ENCODE measurements at regions not wholly inside any gene's neighbourhood (a gene's known extent, or its start where the extent isn't known, plus 50 kb on each side); places are given as distances from the start of the nearest gene placed in this dataset.

DNA sequence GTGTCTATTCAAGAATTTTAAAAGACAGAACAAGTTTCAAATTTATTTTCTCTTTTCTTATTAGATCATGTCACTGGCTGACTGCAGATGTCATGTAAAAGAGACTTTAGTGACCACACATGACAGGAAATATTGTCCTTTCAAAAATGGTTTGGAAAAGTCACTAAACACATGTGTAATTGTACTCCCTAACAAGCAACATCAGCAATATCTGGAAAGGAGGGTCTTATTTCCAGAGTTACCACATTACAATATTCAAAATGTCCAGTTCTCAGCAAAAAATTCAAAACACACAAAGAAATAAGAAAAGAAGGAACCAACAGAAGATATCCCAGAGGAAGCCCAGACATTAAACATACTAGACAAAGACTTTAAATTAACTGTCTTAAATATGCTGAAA lies 197.1 kb downstream of the EN1 start:
- Histone ChIP-seq H3K4me3 (ENCODE audit: insufficient read length, low read depth) (no peak overlapping the region), H3K9me3 (ENCODE audit: insufficient read depth, low read length) (peaks cover 7% of the 10 kb centered on the region), H3K27me3 (ENCODE audit: insufficient read depth, insufficient read length) (no peaks in the 10 kb centered on the region), H3K9ac (ENCODE audit: insufficient read length, low read depth) (no peak overlapping the region), H3K36me3 (ENCODE audit: insufficient read depth, insufficient read length, low read length) (no peaks in the 10 kb centered on the region), H3K4me1 (ENCODE audit: insufficient read depth, insufficient read length) (no peaks in the 10 kb centered on the region)
- no peak for TF ChIP-seq YY1 (IDR thresholded peaks at IDR 0.05; ENCODE audit: insufficient read depth, insufficient read length)
- no peak for TF ChIP-seq SUZ12 (IDR thresholded peaks at IDR 0.05; ENCODE audit: extremely low read depth, insufficient read depth, insufficient read length)
- TF ChIP-seq ZNF274 (IDR thresholded peaks at IDR 0.05; ENCODE audit: low read depth, low read length) = no peak
- DNase-seq (ENCODE audit: low read depth, low spot score) = no peak

DNA sequence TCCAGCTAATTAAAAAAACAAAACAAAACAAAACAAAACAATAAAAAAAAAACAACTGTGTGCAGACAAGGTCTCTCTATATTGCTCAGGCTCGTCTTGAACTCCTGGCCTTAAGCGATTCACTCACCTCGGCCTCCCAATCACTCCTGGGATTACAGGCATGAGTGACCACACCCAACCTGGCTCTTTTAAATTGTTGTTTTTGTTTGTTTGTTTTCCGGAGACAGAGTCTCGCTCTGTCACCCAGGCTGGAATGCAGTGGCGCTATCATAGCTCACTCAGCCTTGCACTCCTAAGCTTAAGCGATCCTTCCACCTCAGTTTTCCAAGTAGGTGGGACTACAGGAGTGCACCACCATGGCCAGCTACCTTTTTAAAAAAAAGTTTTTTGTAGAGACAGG lies 201.6 kb downstream of the EN1 start:
- H3K9ac ChIP-seq (ENCODE audit: insufficient read length, low read depth) = no peak overlapping the region
- H3K4me3 ChIP-seq (ENCODE audit: insufficient read length, low read depth) = no peak overlapping the region
- H3K4me1 ChIP-seq (ENCODE audit: insufficient read depth, insufficient read length) = no peaks in the 10 kb centered on the region
- DNase-seq (ENCODE audit: low read depth, low spot score) = no peak
- peaks cover 2% of the 10 kb centered on the region for H3K9me3 ChIP-seq (ENCODE audit: insufficient read depth, low read length)
- no peak for TF ChIP-seq ZNF274 (IDR thresholded peaks at IDR 0.05; ENCODE audit: low read depth, low read length)
- TF ChIP-seq YY1 (IDR thresholded peaks at IDR 0.05; ENCODE audit: insufficient read depth, insufficient read length) = no peak
- TF ChIP-seq SUZ12 (IDR thresholded peaks at IDR 0.05; ENCODE audit: extremely low read depth, insufficient read depth, insufficient read length) = no peak
- H3K27me3 ChIP-seq (ENCODE audit: insufficient read depth, insufficient read length) = no peaks in the 10 kb centered on the region
- H3K36me3 ChIP-seq (ENCODE audit: insufficient read depth, insufficient read length, low read length) = no peaks in the 10 kb centered on the region

DNA sequence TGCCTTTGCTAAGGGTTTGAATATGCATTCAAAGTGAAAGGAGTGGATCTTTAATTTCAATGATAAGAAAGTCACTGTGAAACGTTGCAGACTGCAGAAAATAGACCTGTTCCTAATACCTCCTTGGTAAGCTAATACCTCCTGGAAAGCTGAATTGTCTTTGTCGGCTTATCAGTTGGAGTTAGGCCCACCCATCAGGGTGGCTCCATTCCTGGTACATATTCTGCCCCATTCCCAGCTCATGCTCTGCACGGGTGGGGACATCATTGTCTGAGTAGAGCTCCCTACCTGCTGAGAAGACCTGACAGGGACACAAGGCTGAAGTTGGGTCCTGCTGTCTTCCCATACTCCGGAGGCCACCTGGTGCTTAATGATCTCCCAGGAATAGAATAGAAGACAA lies 203.3 kb downstream of the EN1 start:
- TF ChIP-seq YY1 (IDR thresholded peaks at IDR 0.05; ENCODE audit: insufficient read depth, insufficient read length) = no peak
- TF ChIP-seq SUZ12 (IDR thresholded peaks at IDR 0.05; ENCODE audit: extremely low read depth, insufficient read depth, insufficient read length) = no peak
- no peak for TF ChIP-seq ZNF274 (IDR thresholded peaks at IDR 0.05; ENCODE audit: low read depth, low read length)
- Histone ChIP-seq H3K9me3 (ENCODE audit: insufficient read depth, low read length) (no peaks in the 10 kb centered on the region), H3K4me1 (ENCODE audit: insufficient read depth, insufficient read length) (no peaks in the 10 kb centered on the region), H3K27me3 (ENCODE audit: insufficient read depth, insufficient read length) (no peaks in the 10 kb centered on the region), H3K4me3 (ENCODE audit: insufficient read length, low read depth) (no peak overlapping the region), H3K9ac (ENCODE audit: insufficient read length, low read depth) (no peak overlapping the region), H3K36me3 (ENCODE audit: insufficient read depth, insufficient read length, low read length) (no peaks in the 10 kb centered on the region)
- peak; percentile 42 for DNase-seq (ENCODE audit: low read depth, low spot score)

DNA sequence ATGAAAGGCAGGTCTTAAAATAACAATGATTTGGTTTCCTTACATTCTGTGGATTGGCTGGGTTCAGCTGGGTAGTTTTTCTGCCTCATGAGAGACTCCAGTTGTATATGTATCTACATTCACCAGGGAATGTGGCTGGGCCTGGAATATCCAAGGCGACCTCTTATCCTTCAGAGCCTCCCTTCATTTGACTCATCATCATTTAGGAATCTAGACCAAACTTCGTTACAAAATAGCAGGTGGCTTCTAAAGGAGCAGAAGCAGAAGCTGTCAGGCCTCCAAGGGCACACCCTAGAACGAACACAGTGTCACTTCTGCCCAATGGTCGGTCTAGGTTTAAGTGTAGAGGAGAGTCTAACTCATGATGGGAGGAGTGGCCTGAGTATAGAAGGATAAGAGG lies 204.2 kb downstream of the EN1 start:
- Histone ChIP-seq H3K27me3 (ENCODE audit: insufficient read depth, insufficient read length) (no peaks in the 10 kb centered on the region), H3K9ac (ENCODE audit: insufficient read length, low read depth) (no peak overlapping the region), H3K9me3 (ENCODE audit: insufficient read depth, low read length) (peaks cover 6% of the 10 kb centered on the region; the same call in 1 of the 2 replicates), H3K36me3 (ENCODE audit: insufficient read depth, insufficient read length, low read length) (no peaks in the 10 kb centered on the region), H3K4me3 (ENCODE audit: insufficient read length, low read depth) (no peak overlapping the region), H3K4me1 (ENCODE audit: insufficient read depth, insufficient read length) (no peaks in the 10 kb centered on the region)
- DNase-seq (ENCODE audit: low read depth, low spot score) = no peak
- TF ChIP-seq YY1 (IDR thresholded peaks at IDR 0.05; ENCODE audit: insufficient read depth, insufficient read length) (no peak), SUZ12 (IDR thresholded peaks at IDR 0.05; ENCODE audit: extremely low read depth, insufficient read depth, insufficient read length) (no peak)

DNA sequence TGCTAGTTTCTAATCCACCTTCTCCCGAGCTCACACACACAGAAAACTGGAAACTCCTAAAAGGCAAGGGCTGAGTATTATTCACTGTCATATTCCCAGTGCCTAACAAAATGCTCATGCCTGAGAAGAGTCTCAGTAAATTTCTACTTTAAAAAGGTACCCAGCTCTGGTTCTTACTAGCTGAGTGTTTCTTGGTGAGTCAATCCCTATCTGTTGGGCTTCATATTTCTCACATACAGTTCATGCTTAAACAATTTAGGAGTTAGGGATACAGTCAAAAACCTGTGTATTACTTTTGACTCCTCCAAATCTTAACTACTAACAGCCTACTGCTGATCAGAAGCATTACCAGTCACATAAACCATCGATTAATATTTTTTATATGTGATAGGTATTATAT lies 204.9 kb downstream of the EN1 start:
- no peak for DNase-seq (ENCODE audit: low read depth, low spot score)
- TF ChIP-seq SUZ12 (IDR thresholded peaks at IDR 0.05; ENCODE audit: extremely low read depth, insufficient read depth, insufficient read length) (no peak), ZNF274 (IDR thresholded peaks at IDR 0.05; ENCODE audit: low read depth, low read length) (no peak), YY1 (IDR thresholded peaks at IDR 0.05; ENCODE audit: insufficient read depth, insufficient read length) (no peak)
- Histone ChIP-seq H3K4me1 (ENCODE audit: insufficient read depth, insufficient read length) (no peaks in the 10 kb centered on the region), H3K4me3 (ENCODE audit: insufficient read length, low read depth) (no peak overlapping the region), H3K9me3 (ENCODE audit: insufficient read depth, low read length) (peaks cover 8% of the 10 kb centered on the region; the same call in 1 of the 2 replicates), H3K9ac (ENCODE audit: insufficient read length, low read depth) (no peak overlapping the region), H3K36me3 (ENCODE audit: insufficient read depth, insufficient read length, low read length) (no peaks in the 10 kb centered on the region), H3K27me3 (ENCODE audit: insufficient read depth, insufficient read length) (no peaks in the 10 kb centered on the region)

DNA sequence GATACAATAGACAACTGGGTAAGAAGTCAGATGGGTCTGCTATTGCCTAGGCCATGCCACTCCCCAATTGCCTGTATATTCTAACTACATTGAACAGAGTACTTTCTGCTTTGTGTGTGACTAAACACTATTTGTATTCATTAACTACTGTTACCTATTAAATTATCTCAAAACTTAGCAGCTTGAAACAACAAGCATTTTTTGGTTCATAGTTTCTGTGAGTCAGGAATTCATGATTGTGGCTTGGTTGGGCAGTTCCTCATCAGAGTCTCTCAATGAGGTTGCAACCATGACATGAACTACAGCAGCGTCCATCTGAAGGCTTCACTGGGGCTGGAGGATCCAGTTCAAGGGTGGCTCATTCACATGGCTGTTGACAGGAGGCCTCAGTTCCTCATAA lies 205.7 kb downstream of the EN1 start:
- no peak for DNase-seq (ENCODE audit: low read depth, low spot score)
- Histone ChIP-seq H3K36me3 (ENCODE audit: insufficient read depth, insufficient read length, low read length) (no peaks in the 10 kb centered on the region), H3K9ac (ENCODE audit: insufficient read length, low read depth) (no peak overlapping the region), H3K4me3 (ENCODE audit: insufficient read length, low read depth) (no peak overlapping the region), H3K9me3 (ENCODE audit: insufficient read depth, low read length) (peaks cover 8% of the 10 kb centered on the region; the same call in 1 of the 2 replicates), H3K4me1 (ENCODE audit: insufficient read depth, insufficient read length) (no peaks in the 10 kb centered on the region), H3K27me3 (ENCODE audit: insufficient read depth, insufficient read length) (no peaks in the 10 kb centered on the region)
- no peak for TF ChIP-seq YY1 (IDR thresholded peaks at IDR 0.05; ENCODE audit: insufficient read depth, insufficient read length)
- TF ChIP-seq SUZ12 (IDR thresholded peaks at IDR 0.05; ENCODE audit: extremely low read depth, insufficient read depth, insufficient read length) = no peak
- no peak for TF ChIP-seq ZNF274 (IDR thresholded peaks at IDR 0.05; ENCODE audit: low read depth, low read length)

DNA sequence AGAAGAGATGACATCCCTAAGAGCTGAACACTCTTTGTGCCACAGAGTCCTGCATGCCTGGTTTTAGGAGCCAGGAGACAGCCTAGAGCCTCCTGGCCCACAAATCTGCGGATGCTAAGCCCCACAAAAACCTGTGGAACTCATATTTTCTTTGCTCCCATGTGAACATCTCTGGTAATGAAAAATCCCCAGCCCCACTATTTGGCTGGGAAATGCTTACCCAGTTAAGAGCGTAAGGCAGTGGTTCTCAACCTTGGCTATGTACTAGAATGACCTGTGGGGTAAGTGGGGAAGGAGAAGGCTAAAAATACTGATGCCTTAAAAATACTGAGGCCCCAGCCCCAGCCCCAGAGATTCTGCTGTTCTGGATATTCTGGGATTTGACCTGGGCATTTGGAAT lies 208.1 kb downstream of the EN1 start:
- no peak overlapping the region for H3K4me3 ChIP-seq (ENCODE audit: insufficient read length, low read depth)
- no peaks in the 10 kb centered on the region for H3K27me3 ChIP-seq (ENCODE audit: insufficient read depth, insufficient read length)
- H3K36me3 ChIP-seq (ENCODE audit: insufficient read depth, insufficient read length, low read length) = no peaks in the 10 kb centered on the region
- no peak overlapping the region for H3K9ac ChIP-seq (ENCODE audit: insufficient read length, low read depth)
- no peak for TF ChIP-seq YY1 (IDR thresholded peaks at IDR 0.05; ENCODE audit: insufficient read depth, insufficient read length)
- no peak for TF ChIP-seq ZNF274 (IDR thresholded peaks at IDR 0.05; ENCODE audit: low read depth, low read length)
- no peak for TF ChIP-seq SUZ12 (IDR thresholded peaks at IDR 0.05; ENCODE audit: extremely low read depth, insufficient read depth, insufficient read length)
- H3K4me1 ChIP-seq (ENCODE audit: insufficient read depth, insufficient read length) = no peaks in the 10 kb centered on the region
- peaks cover 8% of the 10 kb centered on the region; the same call in 1 of the 2 replicates for H3K9me3 ChIP-seq (ENCODE audit: insufficient read depth, low read length)
- DNase-seq (ENCODE audit: low read depth, low spot score) = no peak

Measured in NT2/D1 (cell line).